Keratinocyte (primary cell): ENCODE measurements at regions not wholly inside any gene's neighbourhood (a gene's known extent, or its start where the extent isn't known, plus 50 kb on each side); places are given as distances from the start of the nearest gene placed in this dataset.

ENCODE experiments used
- DNase-seq: peaks from one replicate; pipeline ENCODE4 v3.0.0-alpha.2; 2011; ENCODE audit warnings: low read depth, missing footprints, low spot score
- FAIRE-seq: peaks from 2 replicates; lab custom pipeline; 2011; peaks lifted over from hg19 to GRCh38; lab: Jason Lieb, UNC
- H2AFZ ChIP-seq: 2 replicates; pipeline ENCODE4 v1.6.0; 2012; ENCODE audit warnings: low read length, control low read depth, inconsistent platforms; ENCODE audit not compliant: control insufficient read depth
- H3K27ac ChIP-seq: 2 replicates; pipeline ENCODE4 v1.5.1; 2011; ENCODE audit warnings: low read length; ENCODE audit not compliant: control insufficient read depth, insufficient read depth
- H3K27me3 ChIP-seq: 3 replicates; pipeline ENCODE4 v1.6.0; 2011; ENCODE audit warnings: low read length; ENCODE audit not compliant: control insufficient read depth, insufficient read depth; ENCODE audit errors: extremely low read depth
- H3K36me3 ChIP-seq, 2 experiments: 2 replicates in 1 of 2; 3 replicates in 1 of 2; pipeline ENCODE4 v1.5.1; 2011; ENCODE audit warnings: low read length in 2 of 2, mild to moderate bottlenecking in 1 of 2; ENCODE audit not compliant: control insufficient read depth in 2 of 2, insufficient read depth in 2 of 2; ENCODE audit errors: extremely low read depth in 1 of 2
- H3K4me1 ChIP-seq: 3 replicates; pipeline ENCODE4 v1.5.1; 2011; ENCODE audit warnings: low read length; ENCODE audit not compliant: control insufficient read depth, insufficient read depth; ENCODE audit errors: extremely low read depth
- H3K4me2 ChIP-seq: 3 replicates; pipeline ENCODE4 v1.6.0; 2011; ENCODE audit warnings: low read depth, low read length; ENCODE audit not compliant: control insufficient read depth, insufficient read depth; ENCODE audit errors: extremely low read depth
- H3K4me3 ChIP-seq, 3 experiments: fragments of 200-600 bp in 1 of 3; sonication (generic) in 1 of 3; 2 replicates in 2 of 3; 3 replicates in 1 of 3; pipeline ENCODE4 v1.5.1; 2011 to 2016; ENCODE audit warnings: low read length in 3 of 3, mild to moderate bottlenecking in 3 of 3, control low read depth in 2 of 3, inconsistent platforms in 1 of 3, low read depth in 1 of 3, mixed read lengths in 1 of 3, mixed run types in 1 of 3, moderate library complexity in 1 of 3; ENCODE audit not compliant: control insufficient read depth in 2 of 3, insufficient read depth in 2 of 3; ENCODE audit errors: extremely low read depth in 1 of 3
- H3K79me2 ChIP-seq: 2 replicates; pipeline ENCODE4 v1.6.0; 2012; ENCODE audit warnings: low read length; ENCODE audit not compliant: control insufficient read depth, insufficient read depth
- H3K9ac ChIP-seq: 3 replicates; pipeline ENCODE4 v1.6.0; 2011; ENCODE audit warnings: low read length; ENCODE audit not compliant: control insufficient read depth, insufficient read depth; ENCODE audit errors: extremely low read depth
- H3K9me1 ChIP-seq: 3 replicates; pipeline ENCODE4 v1.6.0; 2011; ENCODE audit warnings: low read length; ENCODE audit not compliant: control insufficient read depth, insufficient read depth; ENCODE audit errors: extremely low read depth
- H3K9me3 ChIP-seq: 2 replicates; pipeline ENCODE4 v1.5.1; 2012; ENCODE audit warnings: low read depth, low read length; ENCODE audit not compliant: control insufficient read depth
- H4K20me1 ChIP-seq: 3 replicates; pipeline ENCODE4 v1.6.0; 2011; ENCODE audit warnings: low read length; ENCODE audit not compliant: control insufficient read depth, insufficient read depth; ENCODE audit errors: extremely low read depth
- EZH2 ChIP-seq: IDR thresholded peaks from one replicate; pipeline ENCODE4 v1.6.1; 2012; ENCODE audit warnings: inconsistent platforms, mild to moderate bottlenecking, low read length, moderate library complexity
- dilution Hi-C: fragments of 300-500 bp; cut with MboI; formaldehyde crosslinking; loops from one replicate; pipeline ENCODE4 v1.7.0; 2020; ENCODE audit warnings: low sequenced_read_pairs; ENCODE audit not compliant: extremely low pct_ligation_motif_present
- TF ChIP-seq, protein P1 (sequence below), 3 experiments: IDR thresholded peaks in 1 of 3; conservative IDR thresholded peaks in 1 of 3; optimal IDR thresholded peaks in 1 of 3; 2 replicates in 2 of 3; 3 replicates in 1 of 3; pipeline versions ENCODE3 to v1.5.1; 2011; ENCODE audit warnings: low read length in 3 of 3, mild to moderate bottlenecking in 3 of 3, moderate library complexity in 2 of 3, control low read depth in 1 of 3, inconsistent platforms in 1 of 3; ENCODE audit not compliant: insufficient read depth in 2 of 3; ENCODE audit errors: extremely low read depth in 1 of 3

DNA sequence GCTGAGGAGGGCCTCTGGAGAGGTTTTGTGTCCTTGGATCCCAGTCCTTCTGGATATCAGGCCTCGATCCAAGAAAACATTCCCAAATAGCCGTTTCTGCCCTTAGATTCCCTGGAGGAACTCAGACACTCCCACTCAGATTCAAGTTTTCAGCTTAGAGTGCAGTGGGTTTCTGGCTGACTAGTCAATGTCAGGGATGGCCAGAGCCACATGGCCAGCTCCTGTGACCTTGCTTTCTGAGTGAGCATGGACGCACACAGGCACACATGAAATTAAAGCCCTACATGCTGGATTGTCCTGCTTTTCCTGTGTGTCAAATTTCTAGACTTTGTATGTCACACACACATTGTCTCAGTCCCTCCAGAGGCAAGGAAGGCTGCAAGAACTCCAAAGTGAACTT is 86.2 kb downstream of the TNFAIP2 start:
- DNase-seq (no peak), FAIRE-seq (no peak)
- H3K9ac ChIP-seq: no peak overlapping the region
- no peak overlapping the region for H2AFZ ChIP-seq
- H3K36me3 ChIP-seq: no peaks in the 10 kb centered on the region
- H3K27me3 ChIP-seq: peaks cover 32% of the 10 kb centered on the region
- dilution Hi-C loops: no loop called here
- TF ChIP-seq, protein P1, sequence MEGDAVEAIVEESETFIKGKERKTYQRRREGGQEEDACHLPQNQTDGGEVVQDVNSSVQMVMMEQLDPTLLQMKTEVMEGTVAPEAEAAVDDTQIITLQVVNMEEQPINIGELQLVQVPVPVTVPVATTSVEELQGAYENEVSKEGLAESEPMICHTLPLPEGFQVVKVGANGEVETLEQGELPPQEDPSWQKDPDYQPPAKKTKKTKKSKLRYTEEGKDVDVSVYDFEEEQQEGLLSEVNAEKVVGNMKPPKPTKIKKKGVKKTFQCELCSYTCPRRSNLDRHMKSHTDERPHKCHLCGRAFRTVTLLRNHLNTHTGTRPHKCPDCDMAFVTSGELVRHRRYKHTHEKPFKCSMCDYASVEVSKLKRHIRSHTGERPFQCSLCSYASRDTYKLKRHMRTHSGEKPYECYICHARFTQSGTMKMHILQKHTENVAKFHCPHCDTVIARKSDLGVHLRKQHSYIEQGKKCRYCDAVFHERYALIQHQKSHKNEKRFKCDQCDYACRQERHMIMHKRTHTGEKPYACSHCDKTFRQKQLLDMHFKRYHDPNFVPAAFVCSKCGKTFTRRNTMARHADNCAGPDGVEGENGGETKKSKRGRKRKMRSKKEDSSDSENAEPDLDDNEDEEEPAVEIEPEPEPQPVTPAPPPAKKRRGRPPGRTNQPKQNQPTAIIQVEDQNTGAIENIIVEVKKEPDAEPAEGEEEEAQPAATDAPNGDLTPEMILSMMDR (optimal IDR thresholded peaks at IDR 0.05 in 1 of 3, IDR thresholded peaks at IDR 0.05 in 1 of 3, conservative IDR thresholded peaks at IDR 0.05 in 1 of 3; ENCODE audit: extremely low read depth in 1 of 3, insufficient read depth in 2 of 3, low read length in 3 of 3): no peak
- no peak for TF ChIP-seq EZH2
- H3K4me3 ChIP-seq: no peak overlapping the region
- H3K4me1 ChIP-seq: no peaks in the 10 kb centered on the region
- no peaks in the 10 kb centered on the region for H4K20me1 ChIP-seq
- no peaks in the 10 kb centered on the region for H3K79me2 ChIP-seq
- H3K9me3 ChIP-seq: peaks cover 5% of the 10 kb centered on the region
- no peak overlapping the region for H3K27ac ChIP-seq
- H3K4me2 ChIP-seq: no peak overlapping the region
- no peaks in the 10 kb centered on the region for H3K9me1 ChIP-seq

DNA sequence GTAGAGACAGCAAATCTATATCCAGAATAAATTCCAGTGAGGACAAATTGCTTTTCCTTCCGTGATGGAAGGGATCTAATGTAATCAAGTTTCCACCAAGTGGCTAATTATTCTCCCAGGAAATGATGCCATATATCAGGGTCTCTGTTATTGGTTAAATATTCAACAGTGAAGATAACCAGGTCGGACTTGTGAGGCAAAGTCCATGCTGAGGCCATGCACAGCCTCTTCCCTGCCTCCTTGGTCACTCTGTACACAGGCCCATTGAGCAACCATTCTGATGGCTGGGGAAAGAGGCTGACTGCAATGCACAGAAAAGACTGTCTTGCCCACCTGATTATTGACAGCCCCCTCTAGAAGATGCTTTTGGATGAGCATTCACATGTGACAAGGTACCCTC is 90.1 kb downstream of the TNFAIP2 start:
- dilution Hi-C loops: no loop called here
- Histone ChIP-seq H2AFZ (no peak overlapping the region), H3K79me2 (no peaks in the 10 kb centered on the region), H4K20me1 (no peaks in the 10 kb centered on the region), H3K27ac (no peak overlapping the region), H3K9me1 (no peaks in the 10 kb centered on the region), H3K4me2 (no peak overlapping the region), H3K4me1 (no peaks in the 10 kb centered on the region), H3K9ac (no peak overlapping the region), H3K36me3 (no peaks in the 10 kb centered on the region), H3K27me3 (peaks cover 16% of the 10 kb centered on the region), H3K9me3 (no peaks in the 10 kb centered on the region), H3K4me3 (no peak overlapping the region)
- no peak for DNase-seq
- TF ChIP-seq, protein P1 (optimal IDR thresholded peaks at IDR 0.05 in 1 of 3, IDR thresholded peaks at IDR 0.05 in 1 of 3, conservative IDR thresholded peaks at IDR 0.05 in 1 of 3; ENCODE audit: extremely low read depth in 1 of 3, insufficient read depth in 2 of 3, low read length in 3 of 3): no peak
- no peak for TF ChIP-seq EZH2
- FAIRE-seq: no peak
